CD14-positive monocyte (primary cell): ENCODE measurements at regions not wholly inside any gene's neighbourhood (a gene's known extent, or its start where the extent isn't known, plus 50 kb on each side); places are given as distances from the start of the nearest gene placed in this dataset.

Experiments
- DNase-seq, 3 donors: peaks; one replicate each; pipeline ENCODE4 v3.0.0-alpha.2; 2011 to 2022
- H2AFZ ChIP-seq: 2 replicates; pipeline ENCODE4 v1.6.0; 2012; ENCODE audit warnings: mild to moderate bottlenecking, low read depth, low read length, inconsistent platforms; ENCODE audit not compliant: insufficient read depth, poor library complexity, severe bottlenecking
- H3K27ac ChIP-seq, 2 donors: 1 replicate in 1 of 2; 2 replicates in 1 of 2; pipeline ENCODE4 v1.5.1; 2012 to 2013; ENCODE audit warnings: low read length in 2 of 2, control low read depth in 1 of 2, inconsistent platforms in 1 of 2, low read depth in 1 of 2, mild to moderate bottlenecking in 1 of 2
- H3K27me3 ChIP-seq, 2 donors: one replicate each; pipeline versions ENCODE4 v1.6.0 to v1.6.1; 2011 to 2013; ENCODE audit warnings: low read length in 2 of 2; ENCODE audit not compliant: control insufficient read depth in 2 of 2, insufficient read depth in 2 of 2
- H3K36me3 ChIP-seq, 2 donors: replicated peaks in 1 of 2; 1 replicate in 1 of 2; 2 replicates in 1 of 2; pipeline versions ENCODE4 v1.5.1 to v1.6.1; 2012 to 2013; ENCODE audit warnings: low read length in 2 of 2, control low read depth in 1 of 2, inconsistent platforms in 1 of 2, mild to moderate bottlenecking in 1 of 2; ENCODE audit not compliant: insufficient read depth in 2 of 2, control insufficient read depth in 1 of 2
- H3K4me1 ChIP-seq, 2 donors: 1 replicate in 1 of 2; 2 replicates in 1 of 2; pipeline versions ENCODE4 v1.5.1 to v1.6.1; 2012 to 2013; ENCODE audit warnings: low read length in 2 of 2, control low read depth in 1 of 2, inconsistent platforms in 1 of 2, mild to moderate bottlenecking in 1 of 2, moderate library complexity in 1 of 2; ENCODE audit not compliant: insufficient read depth in 2 of 2, control insufficient read depth in 1 of 2
- H3K4me2 ChIP-seq: replicated peaks from 2 replicates; pipeline ENCODE3; 2012; ENCODE audit warnings: low read length, moderate library complexity, mild to moderate bottlenecking; ENCODE audit not compliant: poor library complexity, severe bottlenecking; ENCODE audit errors: extremely low read depth
- H3K4me3 ChIP-seq, 3 experiments: fragments of 200-600 bp in 1 of 3; sonication (generic) in 1 of 3; replicated peaks in 1 of 3; 1 replicate in 2 of 3; 2 replicates in 1 of 3; pipeline ENCODE4 v1.5.1; 2011 to 2013; ENCODE audit warnings: low read length in 3 of 3, mild to moderate bottlenecking in 3 of 3, control low read depth in 2 of 3, low read depth in 2 of 3, inconsistent platforms in 1 of 3, moderate library complexity in 1 of 3
- H3K79me2 ChIP-seq: 2 replicates; pipeline ENCODE4 v1.6.0; 2012; ENCODE audit warnings: mild to moderate bottlenecking, control low read depth, inconsistent platforms, low read length, moderate library complexity; ENCODE audit not compliant: insufficient read depth
- H3K9ac ChIP-seq: 2 replicates; pipeline ENCODE4 v1.6.0; 2017; ENCODE audit warnings: low read length, mild to moderate bottlenecking; ENCODE audit not compliant: insufficient read depth, poor library complexity, severe bottlenecking
- H3K9me3 ChIP-seq, 2 donors: replicated peaks in 1 of 2; 1 replicate in 1 of 2; 2 replicates in 1 of 2; pipeline versions ENCODE4 v1.5.1 to v1.6.1; 2012 to 2013; ENCODE audit warnings: low read length in 2 of 2, control low read depth in 1 of 2; ENCODE audit not compliant: control insufficient read depth in 1 of 2, insufficient read depth in 1 of 2
- H4K20me1 ChIP-seq: 2 replicates; pipeline ENCODE4 v1.6.0; 2012; ENCODE audit warnings: mild to moderate bottlenecking, low read length, control low read depth, moderate library complexity; ENCODE audit not compliant: insufficient read depth
- H3K27ac Mint-ChIP-seq, 7 donors: one replicate each; pipeline ENCODE4 v1.8.0; 2020; ENCODE audit warnings: mild to moderate bottlenecking in 7 of 7, mixed read lengths in 7 of 7, moderate library complexity in 6 of 7, inconsistent platforms in 2 of 7
- H3K27me3 Mint-ChIP-seq, 3 donors: one replicate each; pipeline ENCODE4 v1.8.0; 2021 to 2022; ENCODE audit warnings: low read depth in 3 of 3, mild to moderate bottlenecking in 3 of 3, mixed read lengths in 3 of 3, moderate library complexity in 3 of 3, inconsistent platforms in 1 of 3
- H3K36me3 Mint-ChIP-seq, 2 donors: one replicate each; pipeline ENCODE4 v1.8.0; 2020; ENCODE audit warnings: mixed read lengths in 2 of 2, inconsistent platforms in 1 of 2, mild to moderate bottlenecking in 1 of 2
- H3K4me1 Mint-ChIP-seq: one replicate; pipeline ENCODE4 v1.8.0; 2020; ENCODE audit warnings: mild to moderate bottlenecking, mixed read lengths
- H3K4me3 Mint-ChIP-seq, 2 donors: one replicate each; pipeline ENCODE4 v1.8.0; 2020; ENCODE audit warnings: mild to moderate bottlenecking in 2 of 2, mixed read lengths in 2 of 2, moderate library complexity in 1 of 2
- H3K9me3 Mint-ChIP-seq, 7 donors: one replicate each; pipeline ENCODE4 v1.8.0; 2020 to 2022; ENCODE audit warnings: mixed read lengths in 7 of 7, mild to moderate bottlenecking in 6 of 7, moderate library complexity in 6 of 7, inconsistent platforms in 2 of 7
- CTCF ChIP-seq: fragments of 200-600 bp; IDR thresholded peaks from one replicate; pipeline ENCODE4 v1.8.0; 2022; ENCODE audit warnings: antibody characterized with exemption, mild to moderate bottlenecking
- WGBS: methylation state at CpG from one replicate; pipeline ENCODE4 v1.1.5; 2013; ENCODE audit warnings: missing lambda C conversion rate; ENCODE audit not compliant: insufficient coverage; 5-methylcytosine and 5-hydroxymethylcytosine counted together
- intact Hi-C, 2 donors: fragments of 100-400 bp; cut with micrococcal nuclease; formaldehyde crosslinking; loops; one replicate each; pipeline versions ENCODE4 v1.15.0 to v1.15.1; 2023

DNA sequence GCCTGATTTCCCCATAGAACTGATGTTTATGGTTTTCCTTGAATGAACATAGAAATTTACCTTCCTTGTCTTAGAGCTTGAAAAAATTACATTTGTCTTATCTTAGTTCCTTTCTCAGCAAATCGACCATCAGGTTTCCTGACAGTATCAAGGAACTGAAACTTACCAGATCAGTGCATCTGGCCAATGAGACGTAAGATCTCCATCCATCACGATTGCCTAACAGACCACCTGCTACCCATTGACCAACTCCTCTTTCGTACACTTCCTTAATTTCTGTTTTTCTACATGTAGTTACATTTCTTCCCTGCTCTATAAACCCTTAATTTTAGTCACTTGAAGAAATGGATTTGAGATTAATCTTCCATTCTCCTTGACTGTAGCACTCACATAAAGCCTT, 57.4 kb upstream of the TMPRSS15 start:
- no peak overlapping the region for H2AFZ ChIP-seq
- WGBS = 0% methylated on average over 3 of the region's 4 CpGs

GRCh38 chr21:18461743-18462142, 58.2 kb upstream of the TMPRSS15 start:
- Histone ChIP-seq H3K4me3 (no peak overlapping the region), H3K36me3 (no peaks in the 10 kb centered on the region), H2AFZ (no peak overlapping the region), H3K79me2 (no peaks in the 10 kb centered on the region), H3K9ac (no peak overlapping the region), H3K4me1 (no peaks in the 10 kb centered on the region), H4K20me1 (no peaks in the 10 kb centered on the region), H3K9me3 (peaks cover 5 to 7% of the 10 kb centered on the region in 2 donors), H3K4me2 (no peak overlapping the region), H3K27me3 (no peaks in the 10 kb centered on the region), H3K27ac (no peak overlapping the region)
- Mint-ChIP-seq H3K27me3 (no peaks in the 10 kb centered on the region), H3K27ac (no peak overlapping the region), H3K4me3 (no peak overlapping the region), H3K36me3 (no peaks in the 10 kb centered on the region), H3K4me1 (peaks cover 4% of the 10 kb centered on the region), H3K9me3 (peaks cover 15 to 43% (median 20%) of the 10 kb centered on the region in 7 donors)
- DNase-seq = no peak
- intact Hi-C loops = no loop called here
- no peak for TF ChIP-seq CTCF
- WGBS = no CpG with 5 or more reads among the region's 3 CpGs

More for the DNA sequence above, 57.4 kb upstream of the TMPRSS15 start:
- Mint-ChIP-seq H3K4me3 (no peak overlapping the region), H3K4me1 (peaks cover 4% of the 10 kb centered on the region), H3K27ac (no peak overlapping the region), H3K27me3 (no peaks in the 10 kb centered on the region), H3K9me3 (peaks cover 12 to 43% (median 20%) of the 10 kb centered on the region in 7 donors), H3K36me3 (no peaks in the 10 kb centered on the region)
- Histone ChIP-seq H3K4me2 (no peak overlapping the region), H3K36me3 (no peaks in the 10 kb centered on the region), H3K9me3 (peaks cover 5 to 7% of the 10 kb centered on the region in 2 donors), H3K79me2 (no peaks in the 10 kb centered on the region), H3K27ac (no peak overlapping the region), H3K4me1 (no peaks in the 10 kb centered on the region), H3K4me3 (no peak overlapping the region), H3K27me3 (no peaks in the 10 kb centered on the region), H3K9ac (no peak overlapping the region), H4K20me1 (no peaks in the 10 kb centered on the region)
- intact Hi-C loops = no loop called here
- DNase-seq = peak in 1 of 3 donors; percentile 5
- TF ChIP-seq CTCF = no peak
